Fibroblast of peridontal ligament (primary cell): ENCODE measurements at regions not wholly inside any gene's neighbourhood (a gene's known extent, or its start where the extent isn't known, plus 50 kb on each side); places are given as distances from the start of the nearest gene placed in this dataset.
"Not testable (repeated sequence)": the region's sequence is repeated elsewhere in the genome, so short reads cannot be mapped to it uniquely, and the experiment has no call there.

ENCODE experiments used
- DNase-seq: peaks from one replicate; pipeline ENCODE4 v3.0.0-alpha.2; 2010; ENCODE audit errors: extremely low read depth

GRCh38 chr2:5616019-5616418, 76.2 kb upstream of the SOX11 start:
- no peak for DNase-seq

GRCh38 chr2:5617358-5617757, 74.8 kb upstream of the SOX11 start:
- no peak for DNase-seq

DNA sequence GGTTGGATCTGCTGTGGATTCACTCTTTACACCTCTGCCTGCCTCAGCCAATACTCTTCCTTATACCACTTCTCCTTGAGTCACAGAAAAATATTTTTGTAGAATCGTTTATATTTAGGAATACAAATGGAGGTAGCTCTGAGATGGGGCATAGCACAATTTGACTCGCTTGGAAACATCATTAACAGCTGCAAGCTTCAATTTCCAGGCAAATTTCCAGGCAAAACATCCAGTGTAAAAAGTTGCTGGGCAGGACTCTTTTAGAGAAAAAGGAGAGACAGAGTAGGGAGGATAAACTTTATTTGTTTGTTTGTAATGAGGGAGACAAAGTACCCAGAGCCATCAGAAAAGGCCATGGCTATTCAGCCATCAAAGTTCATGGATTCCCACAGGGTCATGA, 74.4 kb upstream of the SOX11 start:
- DNase-seq: no peak

GRCh38 chr2:5618271-5618670, 73.9 kb upstream of the SOX11 start:
- DNase-seq: no peak

DNA sequence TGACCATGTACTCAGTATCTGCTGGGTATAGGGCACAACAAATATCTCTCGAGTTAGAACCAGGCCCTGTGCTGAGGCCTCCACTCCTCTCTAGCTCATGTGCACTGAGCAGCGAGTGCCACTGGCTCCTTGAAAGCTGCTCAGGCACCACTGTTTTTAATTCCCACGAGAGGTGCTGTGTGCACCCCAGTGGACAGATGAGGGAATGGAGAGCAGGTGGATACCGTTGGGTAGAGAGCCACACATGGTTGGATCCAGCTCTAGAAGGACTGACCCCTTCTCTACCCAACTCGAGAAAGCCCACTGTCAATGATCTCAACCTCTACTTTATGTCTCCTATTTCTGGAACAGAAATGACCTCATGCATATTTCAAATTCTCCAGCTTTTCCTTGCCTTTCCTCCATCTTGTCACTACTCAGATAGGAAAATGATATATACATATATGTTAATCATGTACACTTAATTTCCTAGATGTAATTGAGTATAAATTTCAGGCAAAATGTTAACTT, 66.6 kb upstream of the SOX11 start:
- DNase-seq: not testable (repeated sequence)

- DNase-seq: not testable (repeated sequence)
Measured at GRCh38 chr2:5628484-5628883, 63.7 kb upstream of the SOX11 start.

DNA sequence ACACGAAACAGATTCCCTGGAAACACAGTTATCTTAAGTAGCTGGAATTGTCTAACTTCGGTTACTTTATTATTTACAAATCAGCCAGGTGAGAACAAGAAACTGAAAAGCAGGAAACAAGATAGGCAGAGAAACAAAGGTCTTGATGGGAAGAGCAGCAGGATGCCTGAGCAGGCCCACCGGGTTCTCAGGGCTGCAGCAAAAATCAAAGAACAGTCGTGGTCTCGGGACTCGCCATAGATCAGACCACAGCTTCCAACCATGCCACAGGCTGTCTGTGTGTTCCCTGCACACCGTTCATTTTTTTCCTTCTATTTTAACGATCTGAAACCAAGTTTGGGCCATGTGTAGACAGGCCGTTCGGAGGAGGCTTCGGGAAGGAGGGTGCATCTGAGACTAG, 62.7 kb upstream of the SOX11 start:
- DNase-seq: not testable (repeated sequence)

DNA sequence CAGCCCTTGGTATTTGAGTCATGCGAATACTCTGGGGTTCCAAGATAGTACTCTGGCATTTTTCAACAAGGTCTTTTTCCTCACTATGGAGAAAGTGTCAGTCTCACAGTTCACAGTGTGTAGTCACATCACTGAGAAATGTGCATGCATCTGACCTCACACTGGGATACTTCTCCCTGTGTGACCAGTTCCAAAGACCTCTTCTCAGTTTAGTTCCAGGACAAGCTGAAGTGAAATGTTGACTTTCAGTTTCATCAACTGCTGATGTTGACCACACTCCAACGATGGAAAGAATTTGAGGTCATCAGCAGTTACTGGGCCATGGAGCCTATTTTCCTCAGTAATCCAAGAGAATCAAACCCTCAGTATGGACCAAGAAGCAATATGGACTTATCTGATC, 55.1 kb upstream of the SOX11 start:
- not testable (repeated sequence) for DNase-seq
